Epidermal melanocyte (primary cell): ENCODE measurements at regions not wholly inside any gene's neighbourhood (a gene's known extent, or its start where the extent isn't known, plus 50 kb on each side); places are given as distances from the start of the nearest gene placed in this dataset.

Source experiments
- DNase-seq: peaks from one replicate; pipeline ENCODE4 v3.0.0; 2011; ENCODE audit warnings: low spot score; ENCODE audit not compliant: insufficient read length

- DNase-seq: no peak
Observed at GRCh38 chr5:158484150-158484549, 615.6 kb downstream of the EBF1 start.

GRCh38 chr5:158483281-158483860, 616.3 kb downstream of the EBF1 start:
- no peak for DNase-seq

GRCh38 chr5:158482125-158482524, 617.6 kb downstream of the EBF1 start:
- DNase-seq: no peak

- no peak for DNase-seq
Observed at GRCh38 chr5:158478139-158478538, 619.2 kb upstream of the CLINT1 start.

- DNase-seq: no peak
Observed at GRCh38 chr5:158477214-158477613, 618.3 kb upstream of the CLINT1 start.

- DNase-seq: no peak
Observed at GRCh38 chr5:158473016-158473635, 614.2 kb upstream of the CLINT1 start.

GRCh38 chr5:158471535-158471924, 612.6 kb upstream of the CLINT1 start:
- no peak for DNase-seq

- DNase-seq: no peak
Observed at GRCh38 chr5:158470764-158471534, 612.0 kb upstream of the CLINT1 start.

GRCh38 chr5:158468444-158468843, 609.5 kb upstream of the CLINT1 start:
- no peak for DNase-seq

- DNase-seq: no peak
Observed at GRCh38 chr5:158466191-158466590, 607.2 kb upstream of the CLINT1 start.

GRCh38 chr5:158465086-158465972, 606.4 kb upstream of the CLINT1 start:
- DNase-seq: no peak

- no peak for DNase-seq
Observed at GRCh38 chr5:158464383-158464782, 605.4 kb upstream of the CLINT1 start.

- DNase-seq: no peak
Observed at GRCh38 chr5:158463938-158464337, 605.0 kb upstream of the CLINT1 start.

GRCh38 chr5:158463188-158463587, 604.2 kb upstream of the CLINT1 start:
- no peak for DNase-seq

- DNase-seq: no peak
Observed at GRCh38 chr5:158462349-158463114, 603.6 kb upstream of the CLINT1 start.

GRCh38 chr5:158461240-158461854, 602.4 kb upstream of the CLINT1 start:
- no peak for DNase-seq

GRCh38 chr5:158458086-158458485, 599.1 kb upstream of the CLINT1 start:
- no peak for DNase-seq

GRCh38 chr5:158456756-158457155, 597.8 kb upstream of the CLINT1 start:
- peak; percentile 43 for DNase-seq

GRCh38 chr5:158456241-158456640, 597.3 kb upstream of the CLINT1 start:
- DNase-seq: no peak

GRCh38 chr5:158451993-158452672, 593.2 kb upstream of the CLINT1 start:
- DNase-seq: no peak
